WERI-Rb-1 (cell line): ENCODE measurements at regions not wholly inside any gene's neighbourhood (a gene's known extent, or its start where the extent isn't known, plus 50 kb on each side); places are given as distances from the start of the nearest gene placed in this dataset.
A peak's percentile ranks its signal among the peaks of the same experiment; 100 is the strongest.

Source experiments
- DNase-seq: peaks from one replicate; pipeline ENCODE4 v3.0.0-alpha.2; 2020
- H3K27ac ChIP-seq: fragments of 250-450 bp; sonication (Bioruptor Pico); 2 replicates; pipeline ENCODE4 v1.5.1; 2020; ENCODE audit warnings: mild to moderate bottlenecking, moderate library complexity
- H3K27me3 ChIP-seq: fragments of 250-450 bp; sonication (Bioruptor Pico); 2 replicates; pipeline ENCODE4 v1.5.1; 2021; ENCODE audit warnings: mild to moderate bottlenecking, low read depth, moderate library complexity; ENCODE audit not compliant: insufficient read depth, severe bottlenecking
- H3K36me3 ChIP-seq: fragments of 250-450 bp; sonication (Bioruptor Pico); 2 replicates; pipeline ENCODE4 v1.5.1; 2020; ENCODE audit warnings: mild to moderate bottlenecking, moderate library complexity
- H3K4me3 ChIP-seq: 2 replicates; pipeline ENCODE4 v1.5.1; 2011; ENCODE audit warnings: low read depth, mild to moderate bottlenecking, control low read depth, low read length
- H3K9me3 ChIP-seq: fragments of 250-450 bp; sonication (Bioruptor Pico); 2 replicates; pipeline ENCODE4 v1.5.1; 2021; ENCODE audit warnings: mild to moderate bottlenecking, moderate library complexity; ENCODE audit not compliant: severe bottlenecking
- CTCF ChIP-seq: IDR thresholded peaks from 2 replicates; pipeline ENCODE4 v1.5.1; 2011; ENCODE audit warnings: low read depth, mild to moderate bottlenecking, control low read depth, inconsistent platforms, low read length

- no peak for TF ChIP-seq CTCF
- Histone ChIP-seq H3K27ac (peak overlapping the region; percentile 90), H3K4me3 (peak overlapping the region; percentile 74), H3K36me3 (no peaks in the 10 kb centered on the region), H3K9me3 (no peaks in the 10 kb centered on the region), H3K27me3 (no peaks in the 10 kb centered on the region)
- DNase-seq: no peak
These were observed 60.1 kb upstream of the GSE1 start for GRCh38 chr16:85552980-85553435.

GRCh38 chr16:85553436-85554113 is 59.5 kb upstream of the GSE1 start:
- Histone ChIP-seq H3K9me3 (no peaks in the 10 kb centered on the region), H3K27me3 (no peaks in the 10 kb centered on the region), H3K27ac (peak overlapping the region; percentile 90), H3K36me3 (no peaks in the 10 kb centered on the region), H3K4me3 (peak overlapping the region; percentile 74)
- peak; percentile 61 for DNase-seq
- 0 out of 2 replicates have a peak, but pooled peaks have one; percentile 2 for TF ChIP-seq CTCF

DNA sequence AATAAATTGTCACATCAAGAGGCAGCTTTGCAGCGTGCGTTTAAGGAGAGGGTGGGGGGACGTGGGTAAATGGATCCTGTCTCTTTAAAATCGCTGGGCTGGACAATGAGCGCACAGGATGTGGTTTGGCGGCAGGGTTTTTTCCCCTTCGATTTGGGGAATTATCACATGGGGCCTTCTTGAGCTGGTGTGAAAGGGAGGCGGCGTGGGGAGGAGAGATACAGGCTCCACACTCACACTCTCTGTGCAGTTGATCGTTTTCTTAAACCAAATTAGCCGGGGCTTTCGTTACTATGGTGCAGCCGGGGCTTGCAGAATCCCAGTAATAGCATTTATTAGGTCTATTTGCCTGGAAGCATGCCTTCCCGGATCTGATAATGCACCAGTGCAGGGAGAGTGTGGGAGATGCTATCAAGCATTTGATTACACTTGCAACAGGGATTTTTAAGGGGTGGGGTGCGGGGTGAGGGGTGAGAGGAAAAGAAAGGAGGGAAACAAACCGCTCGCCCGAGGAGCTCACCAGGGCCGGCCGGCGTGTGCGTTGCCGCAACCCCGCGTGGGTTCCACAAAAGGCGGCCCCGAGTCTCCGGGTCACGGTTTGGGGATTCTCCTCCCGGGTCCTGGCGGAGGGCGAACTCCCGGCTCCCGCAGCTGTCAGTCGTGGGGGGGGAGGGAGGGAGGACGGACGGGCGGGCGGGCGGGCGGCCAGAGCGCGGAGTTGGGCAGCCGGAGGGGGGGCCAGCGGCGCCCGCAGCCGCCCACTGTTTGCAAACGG is 58.8 kb upstream of the GSE1 start:
- Histone ChIP-seq H3K27me3 (no peaks in the 10 kb centered on the region), H3K9me3 (no peaks in the 10 kb centered on the region), H3K27ac (peak overlapping the region; percentile 90), H3K36me3 (peaks cover 4% of the 10 kb centered on the region; the same call in 1 of the 2 replicates), H3K4me3 (peak overlapping the region; percentile 74)
- no peak for DNase-seq
- TF ChIP-seq CTCF: no peak

GRCh38 chr16:85554889-85555718 is 58.0 kb upstream of the GSE1 start:
- DNase-seq: peak; percentile 72
- Histone ChIP-seq H3K9me3 (no peaks in the 10 kb centered on the region), H3K4me3 (peak overlapping the region; percentile 74), H3K36me3 (peaks cover 4% of the 10 kb centered on the region; the same call in 1 of the 2 replicates), H3K27ac (peak overlapping the region; percentile 90), H3K27me3 (no peaks in the 10 kb centered on the region)
- no peak for TF ChIP-seq CTCF

DNA sequence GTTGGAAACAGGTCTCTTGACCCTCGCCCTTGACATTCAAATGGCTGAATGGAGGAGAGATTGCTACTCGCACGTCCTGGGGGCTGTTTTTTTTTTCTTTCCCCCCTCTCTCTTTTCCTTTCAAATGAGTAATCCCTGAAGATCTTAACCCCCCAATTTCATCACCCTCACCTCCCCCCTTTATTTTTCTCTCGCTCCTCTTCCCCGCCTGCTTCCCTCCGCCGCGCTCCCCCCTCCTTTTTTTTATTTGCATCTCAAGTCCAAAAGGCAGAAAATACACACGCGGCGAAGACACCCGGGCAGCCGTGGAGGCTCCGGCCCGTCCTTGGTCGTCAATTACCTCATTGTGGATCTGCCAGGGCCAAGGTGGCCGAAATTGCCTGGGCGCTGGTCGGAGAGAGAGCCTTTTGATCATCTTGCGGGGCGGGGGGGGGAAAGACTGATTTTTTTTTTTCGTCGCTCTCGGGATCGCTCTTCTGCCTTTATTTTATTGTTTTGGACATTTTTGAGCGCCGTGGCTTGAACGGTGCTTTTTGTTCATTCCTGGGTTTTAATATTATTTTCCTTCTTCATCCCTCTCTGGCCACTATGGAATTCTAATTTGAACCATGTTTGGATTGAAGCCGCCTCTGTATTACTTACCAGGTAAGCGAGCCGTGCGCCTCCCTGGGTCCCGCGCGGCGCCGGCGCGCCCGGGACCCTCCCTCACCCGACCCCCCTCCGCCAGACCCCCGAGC is 57.2 kb upstream of the GSE1 start:
- H3K9me3 ChIP-seq: no peaks in the 10 kb centered on the region
- no peak for DNase-seq
- H3K4me3 ChIP-seq: peak overlapping the region; percentile 74
- peaks cover 4% of the 10 kb centered on the region; the same call in 1 of the 2 replicates for H3K36me3 ChIP-seq
- peak overlapping the region; percentile 80 for H3K27ac ChIP-seq
- no peaks in the 10 kb centered on the region for H3K27me3 ChIP-seq
- TF ChIP-seq CTCF: no peak
